Medulla oblongata (tissue), 1 donor: ENCODE measurements at regions not wholly inside any gene's neighbourhood (a gene's known extent, or its start where the extent isn't known, plus 50 kb on each side); places are given as distances from the start of the nearest gene placed in this dataset.

Experiments used
- DNase-seq: peaks from one replicate; pipeline ENCODE4 v3.0.0-alpha.2; 2015; ENCODE audit errors: extremely low spot score

GRCh38 chr5:157917491-157917890 lies 58.5 kb upstream of the CLINT1 start:
- no peak for DNase-seq

GRCh38 chr5:157915638-157916037 lies 56.7 kb upstream of the CLINT1 start:
- peak; percentile 94 for DNase-seq

GRCh38 chr5:157914151-157914788 lies 55.3 kb upstream of the CLINT1 start:
- no peak for DNase-seq

- DNase-seq = no peak
Measured at GRCh38 chr5:157913575-157913974, 54.6 kb upstream of the CLINT1 start.

DNA sequence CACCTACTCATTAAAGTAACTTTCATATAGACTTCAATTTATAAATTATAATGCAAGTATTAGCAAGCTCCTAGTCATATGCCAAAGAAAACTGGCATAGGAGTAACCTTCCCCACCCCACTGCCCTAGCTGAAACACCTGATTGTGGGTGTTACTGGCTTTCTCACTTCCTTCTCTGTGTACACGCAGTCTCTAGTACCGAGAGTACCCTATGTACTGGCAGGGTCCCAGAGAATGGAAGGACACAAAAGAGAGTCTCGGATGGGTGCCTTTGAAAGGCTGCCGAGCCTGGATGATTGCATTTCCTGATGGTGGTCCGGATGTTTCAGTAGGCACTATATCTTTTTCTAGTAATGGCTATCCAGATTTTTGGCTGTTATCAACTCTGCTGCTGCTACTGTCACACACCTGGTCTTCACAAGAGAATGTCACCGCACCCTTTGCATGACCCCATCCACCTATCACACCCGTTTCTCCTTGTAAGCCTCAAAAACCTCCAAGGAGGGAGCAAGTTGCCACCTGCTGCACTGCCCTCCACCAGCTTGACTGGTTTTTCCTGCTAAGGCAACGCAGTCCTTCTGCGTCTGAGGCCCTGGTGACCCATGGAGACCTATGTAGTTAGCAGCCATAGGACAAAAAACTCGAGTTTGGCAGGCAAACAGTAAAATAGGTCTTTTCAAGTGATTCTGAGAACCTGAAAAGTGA lies 53.8 kb upstream of the CLINT1 start:
- no peak for DNase-seq

GRCh38 chr5:157911568-157911967 lies 52.6 kb upstream of the CLINT1 start:
- DNase-seq = no peak
